ENCODE measurements at regions not wholly inside any gene's neighbourhood (a gene's known extent, or its start where the extent isn't known, plus 50 kb on each side); places are given as distances from the start of the nearest gene placed in this dataset.
"Not testable (repeated sequence)": the region's sequence is repeated elsewhere in the genome, so short reads cannot be mapped to it uniquely, and the experiment has no call there.

GRCh38 chr2:90244902-90245765, 1553.7 kb downstream of the RPIA start:
- not testable (repeated sequence) for TF ChIP-seq CTCF, POLR2A (IDR thresholded peaks at IDR 0.05)

All from esophagus squamous epithelium (tissue), 4 donors.